Mesendoderm (in vitro differentiated cells): ENCODE measurements at regions not wholly inside any gene's neighbourhood (a gene's known extent, or its start where the extent isn't known, plus 50 kb on each side); places are given as distances from the start of the nearest gene placed in this dataset.
A peak's percentile ranks its signal among the peaks of the same experiment; 100 is the strongest.

Experiments
- DNase-seq: peaks from one replicate; pipeline ENCODE4 v3.0.0; 2013
- H2AK5ac ChIP-seq: 2 replicates; pipeline ENCODE4 v1.6.1; 2013; ENCODE audit warnings: low read length, inconsistent platforms
- H2BK120ac ChIP-seq: 2 replicates; pipeline ENCODE4 v1.6.1; 2013; ENCODE audit warnings: low read depth, mild to moderate bottlenecking, low read length, moderate library complexity, mixed read lengths
- H2BK15ac ChIP-seq: replicated peaks from 2 replicates; pipeline ENCODE4 v1.6.1; 2013; ENCODE audit warnings: low read depth, mild to moderate bottlenecking, moderate library complexity
- H2BK5ac ChIP-seq: 2 replicates; pipeline ENCODE4 v1.6.1; 2013; ENCODE audit warnings: low read length, inconsistent platforms
- H3K18ac ChIP-seq: 2 replicates; pipeline ENCODE4 v1.6.1; 2013; ENCODE audit warnings: mild to moderate bottlenecking, low read length, mixed read lengths
- H3K23ac ChIP-seq: one replicate; pipeline ENCODE4 v1.6.1; 2013; ENCODE audit warnings: low read length
- H3K27ac ChIP-seq: 2 replicates; pipeline ENCODE4 v1.5.1; 2013; ENCODE audit warnings: low read depth, mild to moderate bottlenecking, inconsistent platforms, low read length, moderate library complexity
- H3K27me3 ChIP-seq: 2 replicates; pipeline ENCODE4 v1.6.1; 2013; ENCODE audit warnings: low read length, control low read depth, mild to moderate bottlenecking, inconsistent platforms; ENCODE audit not compliant: insufficient read depth, poor library complexity
- H3K36me3 ChIP-seq: 2 replicates; pipeline ENCODE4 v1.6.1; 2013; ENCODE audit warnings: low read length, inconsistent platforms; ENCODE audit not compliant: control insufficient read depth, insufficient read depth
- H3K4ac ChIP-seq: one replicate; pipeline ENCODE4 v1.6.1; 2013; ENCODE audit warnings: low read depth, mild to moderate bottlenecking, low read length, moderate library complexity
- H3K4me1 ChIP-seq: 2 replicates; pipeline ENCODE4 v1.6.1; 2013; ENCODE audit warnings: low read depth, low read length, inconsistent platforms; ENCODE audit not compliant: control insufficient read depth
- H3K4me2 ChIP-seq: 2 replicates; pipeline ENCODE4 v1.6.1; 2013; ENCODE audit warnings: low read length
- H3K4me3 ChIP-seq: 2 replicates; pipeline ENCODE4 v1.5.1; 2013; ENCODE audit warnings: mild to moderate bottlenecking, low read length
- H3K56ac ChIP-seq: one replicate; pipeline ENCODE4 v1.6.1; 2013; ENCODE audit warnings: low read length
- H3K79me1 ChIP-seq: 2 replicates; pipeline ENCODE4 v1.6.1; 2013; ENCODE audit warnings: low read length, inconsistent platforms
- H3K79me2 ChIP-seq: 2 replicates; pipeline ENCODE4 v1.6.1; 2013; ENCODE audit warnings: mild to moderate bottlenecking, low read length; ENCODE audit not compliant: control insufficient read depth, insufficient read depth
- H3K9ac ChIP-seq: 2 replicates; pipeline ENCODE4 v1.6.1; 2013; ENCODE audit warnings: low read length, inconsistent platforms
- H4K5ac ChIP-seq: one replicate; pipeline ENCODE4 v1.6.1; 2013; ENCODE audit warnings: low read length
- H4K8ac ChIP-seq: one replicate; pipeline ENCODE4 v1.6.1; 2013; ENCODE audit warnings: low read depth, mild to moderate bottlenecking, control low read depth, low read length, moderate library complexity
- WGBS: extraction: QIAGEN DNeasy Blood & Tissue Kit; methylation state at CpG from one replicate; pipeline ENCODE4 v1.1.7; 2013; ENCODE audit warnings: low lambda C conversion rate, missing lambda C conversion rate; ENCODE audit not compliant: insufficient coverage; ENCODE audit errors: extremely low coverage; 5-methylcytosine and 5-hydroxymethylcytosine counted together

GRCh38 chr10:123284022-123284421, 129.8 kb downstream of the BUB3 start:
- Histone ChIP-seq H3K56ac (no peak overlapping the region), H3K4me2 (no peak overlapping the region), H3K4ac (no peak overlapping the region)

GRCh38 chr10:123287594-123288247, 133.5 kb downstream of the BUB3 start:
- H2BK120ac ChIP-seq: no peak overlapping the region
- H2AK5ac ChIP-seq: no peak overlapping the region
- H3K79me2 ChIP-seq: no peaks in the 10 kb centered on the region
- WGBS: no CpG with 5 or more reads among the region's 4 CpGs
- no peak overlapping the region for H3K23ac ChIP-seq
- H3K36me3 ChIP-seq: no peaks in the 10 kb centered on the region
- no peak for DNase-seq
- no peaks in the 10 kb centered on the region for H3K79me1 ChIP-seq
- H3K18ac ChIP-seq: no peak overlapping the region
- H2BK5ac ChIP-seq: no peak overlapping the region
- H3K4me3 ChIP-seq: no peak overlapping the region
- H3K56ac ChIP-seq: no peak overlapping the region
- H3K9ac ChIP-seq: no peak overlapping the region
- no peak overlapping the region for H2BK15ac ChIP-seq
- no peaks in the 10 kb centered on the region for H3K27me3 ChIP-seq
- no peak overlapping the region for H3K27ac ChIP-seq
- no peak overlapping the region for H4K5ac ChIP-seq
- no peak overlapping the region for H3K4ac ChIP-seq
- H4K8ac ChIP-seq: no peak overlapping the region
- H3K4me2 ChIP-seq: no peak overlapping the region
- H3K4me1 ChIP-seq: no peaks in the 10 kb centered on the region

More at GRCh38 chr10:123284022-123284421, 129.8 kb downstream of the BUB3 start:
- no peak overlapping the region for H3K4me3 ChIP-seq
- H3K27ac ChIP-seq: no peak overlapping the region
- no peak overlapping the region for H2BK15ac ChIP-seq
- no peak overlapping the region for H2BK120ac ChIP-seq
- H3K9ac ChIP-seq: no peak overlapping the region
- no peak overlapping the region for H3K18ac ChIP-seq
- no peaks in the 10 kb centered on the region for H3K4me1 ChIP-seq
- H3K36me3 ChIP-seq: no peaks in the 10 kb centered on the region
- H2BK5ac ChIP-seq: no peak overlapping the region
- no peaks in the 10 kb centered on the region for H3K79me1 ChIP-seq
- H4K8ac ChIP-seq: no peak overlapping the region
- no peaks in the 10 kb centered on the region for H3K79me2 ChIP-seq
- H4K5ac ChIP-seq: no peak overlapping the region
- H3K23ac ChIP-seq: no peak overlapping the region
- H3K27me3 ChIP-seq: no peaks in the 10 kb centered on the region
- no peak overlapping the region for H2AK5ac ChIP-seq
- peak; percentile 55 for DNase-seq

GRCh38 chr10:123289432-123289831, 135.2 kb downstream of the BUB3 start:
- H3K23ac ChIP-seq: no peak overlapping the region
- H3K79me1 ChIP-seq: no peaks in the 10 kb centered on the region
- no CpG with 5 or more reads among the region's 1 CpG for WGBS
- H3K4me3 ChIP-seq: no peak overlapping the region
- H3K4me1 ChIP-seq: no peaks in the 10 kb centered on the region
- H4K5ac ChIP-seq: no peak overlapping the region
- H3K4me2 ChIP-seq: no peak overlapping the region
- no peaks in the 10 kb centered on the region for H3K27me3 ChIP-seq
- H2BK5ac ChIP-seq: no peak overlapping the region
- H3K9ac ChIP-seq: no peak overlapping the region
- no peak overlapping the region for H3K56ac ChIP-seq
- no peak overlapping the region for H2AK5ac ChIP-seq
- DNase-seq: no peak
- no peak overlapping the region for H3K27ac ChIP-seq
- H2BK120ac ChIP-seq: no peak overlapping the region
- no peak overlapping the region for H3K18ac ChIP-seq
- no peaks in the 10 kb centered on the region for H3K79me2 ChIP-seq
- no peaks in the 10 kb centered on the region for H3K36me3 ChIP-seq
- no peak overlapping the region for H4K8ac ChIP-seq
- no peak overlapping the region for H3K4ac ChIP-seq
- H2BK15ac ChIP-seq: no peak overlapping the region

GRCh38 chr10:123294109-123294508, 139.9 kb downstream of the BUB3 start:
- Histone ChIP-seq H2BK5ac (no peak overlapping the region), H3K56ac (no peak overlapping the region), H3K27ac (no peak overlapping the region), H3K79me2 (no peaks in the 10 kb centered on the region), H2AK5ac (no peak overlapping the region), H4K8ac (no peak overlapping the region), H3K4me2 (no peak overlapping the region), H3K36me3 (no peaks in the 10 kb centered on the region), H3K4me1 (no peaks in the 10 kb centered on the region), H4K5ac (no peak overlapping the region), H3K18ac (no peak overlapping the region), H3K4ac (no peak overlapping the region), H3K23ac (no peak overlapping the region), H3K4me3 (no peak overlapping the region), H2BK15ac (no peak overlapping the region), H3K79me1 (no peaks in the 10 kb centered on the region), H3K9ac (no peak overlapping the region), H2BK120ac (no peak overlapping the region), H3K27me3 (no peaks in the 10 kb centered on the region)
- WGBS: no CpG with 5 or more reads among the region's 5 CpGs
- no peak for DNase-seq

- H3K4ac ChIP-seq: no peak overlapping the region
- H2BK15ac ChIP-seq: no peak overlapping the region
- no peaks in the 10 kb centered on the region for H3K79me1 ChIP-seq
- no peak overlapping the region for H4K5ac ChIP-seq
- no peak overlapping the region for H3K23ac ChIP-seq
- no peaks in the 10 kb centered on the region for H3K36me3 ChIP-seq
- no peak overlapping the region for H2BK120ac ChIP-seq
- H3K18ac ChIP-seq: no peak overlapping the region
- no peak overlapping the region for H4K8ac ChIP-seq
- WGBS: no CpG with 5 or more reads among the region's 4 CpGs
- no peak overlapping the region for H3K4me3 ChIP-seq
- no peaks in the 10 kb centered on the region for H3K4me1 ChIP-seq
- H3K4me2 ChIP-seq: no peak overlapping the region
- no peak overlapping the region for H3K9ac ChIP-seq
- DNase-seq: no peak
- H2AK5ac ChIP-seq: no peak overlapping the region
- no peak overlapping the region for H3K56ac ChIP-seq
- no peaks in the 10 kb centered on the region for H3K79me2 ChIP-seq
- no peak overlapping the region for H3K27ac ChIP-seq
- H2BK5ac ChIP-seq: no peak overlapping the region
- no peaks in the 10 kb centered on the region for H3K27me3 ChIP-seq
These were observed 140.7 kb downstream of the BUB3 start for GRCh38 chr10:123294886-123295285.

- no peak overlapping the region for H3K4me2 ChIP-seq
- no peak for DNase-seq
- H3K9ac ChIP-seq: no peak overlapping the region
- no peak overlapping the region for H3K23ac ChIP-seq
- no peak overlapping the region for H3K56ac ChIP-seq
- H2BK15ac ChIP-seq: no peak overlapping the region
- H3K27me3 ChIP-seq: no peaks in the 10 kb centered on the region
- H3K27ac ChIP-seq: no peak overlapping the region
- H3K79me2 ChIP-seq: no peaks in the 10 kb centered on the region
- WGBS: no CpG with 5 or more reads among the region's 1 CpG
- H2BK120ac ChIP-seq: no peak overlapping the region
- H2AK5ac ChIP-seq: no peak overlapping the region
- no peaks in the 10 kb centered on the region for H3K4me1 ChIP-seq
- no peak overlapping the region for H3K4ac ChIP-seq
- no peak overlapping the region for H3K18ac ChIP-seq
- H3K4me3 ChIP-seq: no peak overlapping the region
- no peaks in the 10 kb centered on the region for H3K36me3 ChIP-seq
- no peaks in the 10 kb centered on the region for H3K79me1 ChIP-seq
- no peak overlapping the region for H2BK5ac ChIP-seq
- no peak overlapping the region for H4K8ac ChIP-seq
- H4K5ac ChIP-seq: no peak overlapping the region
These were observed 141.4 kb downstream of the BUB3 start for GRCh38 chr10:123295644-123296043.
